ENCODE measurements at regions not wholly inside any gene's neighbourhood (a gene's known extent, or its start where the extent isn't known, plus 50 kb on each side); places are given as distances from the start of the nearest gene placed in this dataset.
A peak's percentile ranks its signal among the peaks of the same experiment; 100 is the strongest.

DNA sequence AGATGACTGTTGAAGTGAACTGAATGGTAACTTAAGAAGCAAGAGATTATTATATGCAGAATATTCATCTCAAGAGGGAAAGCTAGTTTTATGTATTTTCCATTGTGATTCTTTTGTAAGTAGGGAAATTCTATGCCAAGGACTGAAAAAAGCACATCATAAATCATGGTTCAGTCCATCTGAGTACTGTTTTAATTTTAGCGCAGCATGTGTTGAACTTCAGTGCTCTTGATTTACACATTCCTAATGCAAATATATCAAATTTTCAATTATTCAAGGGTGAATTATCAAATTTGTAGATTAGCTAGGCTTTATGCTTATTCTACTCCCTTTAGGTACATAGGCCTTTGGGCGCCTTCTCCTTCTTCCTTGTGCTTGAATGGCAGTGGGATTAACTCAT is 50.3 kb upstream of the TCF12 start:
- no peak for DNase-seq (ENCODE audit: low read depth in 2 of 2)

DNA sequence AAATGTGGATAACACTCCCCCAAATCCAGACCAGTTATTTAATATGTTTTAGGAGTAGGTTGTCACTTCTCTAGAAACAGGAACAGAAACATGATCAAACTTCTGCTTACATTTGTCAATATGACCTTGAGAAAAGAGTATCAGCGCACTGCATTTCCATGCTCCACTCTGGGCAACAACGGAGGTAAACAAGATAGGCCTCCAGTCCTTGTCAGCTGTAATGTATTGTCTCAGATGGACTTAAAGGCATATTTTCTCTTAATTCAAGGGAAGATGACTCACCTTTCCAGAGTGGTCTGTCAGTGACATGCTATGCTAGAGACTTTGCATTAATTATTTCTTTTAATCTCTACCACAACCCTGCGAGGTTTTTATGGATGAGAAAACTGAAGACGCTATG is 51.6 kb upstream of the TCF12 start:
- DNase-seq (ENCODE audit: low read depth in 2 of 2): no peak

GRCh38 chr15:56857828-56858227 is 60.6 kb upstream of the TCF12 start:
- no peak for DNase-seq (ENCODE audit: low read depth in 2 of 2)

DNA sequence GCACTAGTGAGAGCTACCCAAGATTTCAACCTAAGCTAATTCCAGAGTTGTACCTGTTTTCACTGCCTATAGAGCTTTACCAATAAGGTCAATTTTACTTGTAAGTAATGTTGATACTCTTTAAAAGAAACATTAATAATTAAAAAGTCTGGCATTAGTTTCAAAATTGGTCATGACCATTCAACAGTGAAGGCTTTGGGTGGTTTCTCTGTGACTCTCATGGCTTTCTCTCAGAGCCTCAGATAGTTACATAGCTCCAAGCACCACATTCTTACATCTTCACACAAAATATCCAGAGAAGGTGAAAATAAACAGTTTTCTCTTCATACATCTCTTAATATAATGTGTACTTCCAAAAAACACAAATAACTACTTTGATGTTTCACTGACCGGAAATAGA is 61.5 kb upstream of the TCF12 start:
- DNase-seq (ENCODE audit: low read depth in 2 of 2): no peak

- no peak for DNase-seq (ENCODE audit: low read depth in 2 of 2)
Observed at GRCh38 chr15:56844892-56845291, 73.6 kb upstream of the TCF12 start.

GRCh38 chr15:56844471-56844870 is 74.0 kb upstream of the TCF12 start:
- DNase-seq (ENCODE audit: low read depth in 2 of 2): no peak

DNA sequence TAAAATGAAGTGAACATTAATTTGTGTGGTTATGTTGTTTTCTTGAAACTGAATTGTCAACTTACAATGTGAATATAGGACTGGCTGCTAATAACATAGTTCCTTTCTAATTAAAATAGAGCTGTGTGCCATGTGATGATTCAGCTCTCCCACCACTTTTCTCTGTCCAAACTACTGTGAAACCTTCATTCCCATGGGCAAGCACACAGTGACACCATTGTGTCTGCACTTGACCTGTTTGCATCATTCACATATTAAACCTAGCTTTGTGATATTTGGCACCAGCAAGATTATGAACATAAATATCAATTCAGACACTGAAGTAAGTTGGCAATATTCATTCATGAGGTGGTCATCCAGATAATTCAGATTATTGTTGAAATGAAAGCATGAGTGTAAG is 78.8 kb upstream of the TCF12 start:
- no peak for DNase-seq (ENCODE audit: low read depth in 2 of 2)

DNA sequence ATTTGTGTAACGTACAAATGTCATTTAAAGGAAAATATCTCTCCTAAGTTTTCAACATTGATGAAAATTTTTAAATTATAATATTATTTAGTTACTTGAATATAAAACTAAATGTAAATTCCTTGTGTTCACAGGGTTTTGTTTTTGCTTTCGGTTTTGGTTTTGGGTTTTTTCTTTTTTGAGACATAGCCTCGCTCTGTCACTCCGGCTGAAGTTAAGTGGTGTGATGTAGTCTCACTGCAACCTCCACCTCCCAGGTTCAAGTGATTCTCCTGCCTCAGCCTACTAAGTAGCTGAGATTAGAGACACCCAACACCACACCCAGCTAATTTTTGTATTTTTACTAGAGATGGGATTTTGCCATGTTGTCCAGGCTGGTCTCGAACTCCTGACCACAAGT is 79.3 kb upstream of the TCF12 start:
- DNase-seq (ENCODE audit: low read depth in 2 of 2): no peak

DNA sequence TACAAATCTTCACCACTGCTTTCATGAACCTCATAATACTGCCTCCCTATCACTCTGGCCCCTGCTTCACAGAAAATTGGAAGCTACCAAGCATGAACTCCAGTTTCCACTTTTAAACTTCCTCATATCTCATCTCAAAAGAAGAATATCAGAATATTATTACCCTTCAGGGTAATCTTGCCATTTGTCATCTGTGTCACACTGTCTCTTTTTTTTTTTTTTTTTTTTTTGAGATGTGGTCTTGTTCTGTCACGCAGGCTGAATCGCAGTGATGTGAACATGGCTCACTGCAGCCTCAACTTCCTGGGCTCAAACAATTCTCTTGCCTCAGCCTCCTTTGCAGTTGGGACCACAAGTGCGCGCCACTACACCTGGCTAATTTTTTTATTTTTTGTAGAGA is 80.4 kb upstream of the TCF12 start:
- DNase-seq (ENCODE audit: low read depth in 2 of 2): no peak

- no peak for DNase-seq (ENCODE audit: low read depth in 2 of 2)
Observed at GRCh38 chr15:56837273-56837672, 81.2 kb upstream of the TCF12 start.

DNA sequence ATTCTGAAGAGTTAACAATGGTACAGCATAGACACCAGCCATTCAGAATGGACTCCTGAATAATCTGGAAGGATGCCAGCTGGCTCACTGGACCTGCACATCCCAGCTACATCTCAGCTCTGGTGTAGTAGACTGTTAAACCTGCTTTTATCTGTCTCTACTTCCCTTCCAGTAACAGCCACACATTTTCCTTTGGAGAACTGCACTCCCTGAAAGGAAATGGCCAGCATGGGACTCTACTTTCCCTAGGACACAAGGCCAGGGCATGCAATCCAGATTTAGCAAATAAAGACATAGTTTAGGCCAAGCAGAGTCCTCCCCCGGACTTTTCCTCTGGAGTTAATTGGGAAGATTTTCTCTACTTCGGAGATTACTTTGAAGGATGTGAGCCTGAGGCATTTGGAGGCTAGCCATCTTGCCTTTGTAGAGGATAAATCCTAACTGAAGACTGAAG is 82.7 kb upstream of the TCF12 start:
- no peak for DNase-seq (ENCODE audit: low read depth in 2 of 2)

DNA sequence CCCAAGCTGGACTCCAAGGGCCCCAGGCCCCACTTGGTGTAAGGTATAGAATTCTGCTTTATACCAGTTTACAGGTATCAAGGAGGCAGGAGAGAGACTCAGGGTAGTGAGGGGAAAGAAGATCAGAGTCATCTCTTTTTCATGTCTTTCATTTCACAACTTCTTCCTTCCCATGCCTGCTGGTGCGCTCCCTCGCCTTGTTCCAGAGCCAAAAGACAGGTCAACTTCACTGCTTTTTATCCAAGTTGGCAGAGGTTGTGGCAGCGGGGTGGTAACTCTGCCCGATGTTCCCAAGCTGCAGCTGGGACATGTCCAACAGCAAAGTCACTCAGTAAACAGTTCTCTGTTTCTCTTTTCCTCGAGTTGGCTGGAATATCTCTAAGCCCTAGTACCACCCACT is 86.3 kb upstream of the TCF12 start:
- no peak for DNase-seq (ENCODE audit: low read depth in 2 of 2)

- DNase-seq (ENCODE audit: low read depth in 2 of 2): no peak
Observed at GRCh38 chr15:56831467-56832005, 86.9 kb upstream of the TCF12 start.

DNA sequence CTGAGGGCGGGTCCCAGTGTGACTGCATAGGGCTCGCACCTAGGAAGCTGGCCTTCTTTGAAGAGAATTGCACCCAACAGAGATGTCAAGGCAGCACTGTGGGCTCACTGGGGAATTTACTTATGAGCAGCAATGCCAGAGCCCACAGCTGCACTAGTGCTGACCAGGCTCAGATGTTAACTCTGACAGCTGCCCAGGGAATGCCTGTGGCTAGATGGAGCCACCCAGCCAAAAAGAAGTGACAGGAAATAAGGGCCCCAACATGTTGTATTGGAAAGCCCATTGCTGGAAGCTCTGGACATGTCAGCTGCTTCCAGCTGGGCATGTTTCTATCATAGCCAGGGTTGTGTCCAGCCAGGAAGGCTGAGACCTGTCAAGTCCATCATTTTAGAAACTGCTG is 90.9 kb upstream of the ZNF280D start:
- no peak for DNase-seq (ENCODE audit: low read depth in 2 of 2)

GRCh38 chr15:56821721-56822425 is 88.6 kb upstream of the ZNF280D start:
- DNase-seq (ENCODE audit: low read depth in 2 of 2): peak in 1 of 2 donors; percentile 24

DNA sequence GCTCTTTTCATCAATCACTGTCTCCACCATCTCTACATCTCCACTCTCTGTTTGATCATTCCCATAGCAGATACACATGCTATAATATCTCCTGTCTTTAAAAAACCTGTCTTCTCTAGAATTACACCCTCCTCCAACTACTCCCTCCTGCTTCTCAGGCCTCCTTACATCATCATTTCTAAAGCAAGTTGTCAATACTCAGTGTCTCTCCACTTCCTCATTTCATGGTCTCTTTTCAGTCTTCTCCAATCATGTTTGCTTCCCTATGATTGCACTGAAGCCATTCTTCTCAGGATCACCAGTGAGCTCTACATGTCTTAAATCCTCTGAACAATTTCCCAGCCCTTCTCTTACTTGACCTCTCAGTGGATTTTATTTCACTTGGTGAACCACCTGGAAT is 87.0 kb upstream of the ZNF280D start:
- DNase-seq (ENCODE audit: low read depth in 2 of 2): no peak

GRCh38 chr15:56817321-56818080 is 84.2 kb upstream of the ZNF280D start:
- DNase-seq (ENCODE audit: low read depth in 2 of 2): no peak

GRCh38 chr15:56816781-56817180 is 83.5 kb upstream of the ZNF280D start:
- DNase-seq (ENCODE audit: low read depth in 2 of 2): no peak

DNA sequence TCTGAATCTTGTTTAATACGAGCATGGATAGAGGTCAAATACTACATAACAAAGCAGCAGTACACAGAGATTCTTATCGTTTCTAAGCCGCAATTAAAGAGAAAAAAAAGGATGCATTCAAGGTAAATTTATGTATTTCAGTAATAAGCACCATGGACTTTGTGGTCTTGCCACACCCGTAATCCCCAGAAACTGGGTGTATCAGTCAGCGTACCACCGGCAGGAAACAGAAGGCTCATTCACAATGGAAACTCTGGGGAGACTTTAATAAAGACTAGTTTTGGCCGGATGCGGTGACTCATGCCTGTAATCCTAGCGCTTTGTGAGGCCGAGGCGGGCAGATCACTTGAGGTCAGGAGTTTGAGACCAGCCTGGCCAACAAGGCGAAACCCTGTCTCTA is 81.9 kb upstream of the ZNF280D start:
- DNase-seq (ENCODE audit: low read depth in 2 of 2): no peak

- no peak for DNase-seq (ENCODE audit: low read depth in 2 of 2)
Observed at GRCh38 chr15:56814429-56814828, 81.1 kb upstream of the ZNF280D start.

DNA sequence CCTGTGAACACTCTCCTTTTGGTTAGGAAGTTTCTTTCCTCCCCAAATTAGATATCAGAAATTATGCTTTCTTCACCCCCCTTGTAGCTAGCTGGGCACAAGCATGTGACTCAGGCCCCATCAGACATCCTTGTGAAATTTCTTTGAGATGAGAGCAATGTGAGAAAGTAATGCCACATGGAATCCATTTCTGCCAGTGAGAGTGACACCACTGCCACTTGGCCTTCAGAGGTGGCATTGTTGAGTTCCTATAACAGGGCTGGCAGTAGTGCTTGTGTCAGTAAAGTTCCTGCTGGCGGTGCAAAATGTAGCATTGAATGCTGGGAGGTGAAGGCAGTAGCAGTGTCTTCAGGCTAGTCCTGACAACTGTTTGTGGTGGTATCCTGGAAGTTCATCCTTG is 80.7 kb upstream of the ZNF280D start:
- DNase-seq (ENCODE audit: low read depth in 2 of 2): no peak

GRCh38 chr15:56812961-56813360 is 79.7 kb upstream of the ZNF280D start:
- DNase-seq (ENCODE audit: low read depth in 2 of 2): no peak

- DNase-seq (ENCODE audit: low read depth in 2 of 2): no peak
Observed at GRCh38 chr15:56812221-56812620, 78.9 kb upstream of the ZNF280D start.
